WERI-Rb-1 (cell line): ENCODE measurements at regions not wholly inside any gene's neighbourhood (a gene's known extent, or its start where the extent isn't known, plus 50 kb on each side); places are given as distances from the start of the nearest gene placed in this dataset.

Source experiments
- DNase-seq: peaks from one replicate; pipeline ENCODE4 v3.0.0-alpha.2; 2020
- H3K27ac ChIP-seq: fragments of 250-450 bp; sonication (Bioruptor Pico); 2 replicates; pipeline ENCODE4 v1.5.1; 2020; ENCODE audit warnings: mild to moderate bottlenecking, moderate library complexity
- H3K27me3 ChIP-seq: fragments of 250-450 bp; sonication (Bioruptor Pico); 2 replicates; pipeline ENCODE4 v1.5.1; 2021; ENCODE audit warnings: mild to moderate bottlenecking, low read depth, moderate library complexity; ENCODE audit not compliant: insufficient read depth, severe bottlenecking
- H3K36me3 ChIP-seq: fragments of 250-450 bp; sonication (Bioruptor Pico); 2 replicates; pipeline ENCODE4 v1.5.1; 2020; ENCODE audit warnings: mild to moderate bottlenecking, moderate library complexity
- H3K4me3 ChIP-seq: 2 replicates; pipeline ENCODE4 v1.5.1; 2011; ENCODE audit warnings: low read depth, mild to moderate bottlenecking, control low read depth, low read length
- H3K9me3 ChIP-seq: fragments of 250-450 bp; sonication (Bioruptor Pico); 2 replicates; pipeline ENCODE4 v1.5.1; 2021; ENCODE audit warnings: mild to moderate bottlenecking, moderate library complexity; ENCODE audit not compliant: severe bottlenecking
- CTCF ChIP-seq: IDR thresholded peaks from 2 replicates; pipeline ENCODE4 v1.5.1; 2011; ENCODE audit warnings: low read depth, mild to moderate bottlenecking, control low read depth, inconsistent platforms, low read length

GRCh38 chr2:9095226-9095625 lies 91.7 kb upstream of the MBOAT2 start:
- Histone ChIP-seq H3K27ac (no peak overlapping the region), H3K4me3 (no peak overlapping the region), H3K9me3 (no peaks in the 10 kb centered on the region), H3K36me3 (no peaks in the 10 kb centered on the region), H3K27me3 (no peaks in the 10 kb centered on the region)
- DNase-seq: no peak
- TF ChIP-seq CTCF: no peak

- DNase-seq: no peak
- no peak for TF ChIP-seq CTCF
Observed at GRCh38 chr2:9094117-9094516, 90.6 kb upstream of the MBOAT2 start.

GRCh38 chr2:9093324-9093723 lies 89.8 kb upstream of the MBOAT2 start:
- Histone ChIP-seq H3K36me3 (no peaks in the 10 kb centered on the region), H3K27me3 (no peaks in the 10 kb centered on the region), H3K9me3 (no peaks in the 10 kb centered on the region), H3K4me3 (no peak overlapping the region), H3K27ac (no peak overlapping the region)
- TF ChIP-seq CTCF: no peak
- no peak for DNase-seq

More at GRCh38 chr2:9094117-9094516, 90.6 kb upstream of the MBOAT2 start:
- no peaks in the 10 kb centered on the region for H3K27me3 ChIP-seq
- H3K9me3 ChIP-seq: no peaks in the 10 kb centered on the region
- H3K27ac ChIP-seq: no peak overlapping the region
- no peak overlapping the region for H3K4me3 ChIP-seq
- H3K36me3 ChIP-seq: no peaks in the 10 kb centered on the region

- TF ChIP-seq CTCF: no peak
- H3K4me3 ChIP-seq: no peak overlapping the region
- H3K27ac ChIP-seq: no peak overlapping the region
- H3K36me3 ChIP-seq: no peaks in the 10 kb centered on the region
- DNase-seq: no peak
- no peaks in the 10 kb centered on the region for H3K9me3 ChIP-seq
- no peaks in the 10 kb centered on the region for H3K27me3 ChIP-seq
Observed at GRCh38 chr2:9092383-9093282, 89.1 kb upstream of the MBOAT2 start.

- no peak for TF ChIP-seq CTCF
- H3K27ac ChIP-seq: no peak overlapping the region
- H3K9me3 ChIP-seq: no peaks in the 10 kb centered on the region
- no peaks in the 10 kb centered on the region for H3K27me3 ChIP-seq
- no peaks in the 10 kb centered on the region for H3K36me3 ChIP-seq
- H3K4me3 ChIP-seq: no peak overlapping the region
- DNase-seq: no peak
Observed at GRCh38 chr2:9091811-9092210, 88.3 kb upstream of the MBOAT2 start.
